ENCODE measurements at regions not wholly inside any gene's neighbourhood (a gene's known extent, or its start where the extent isn't known, plus 50 kb on each side); places are given as distances from the start of the nearest gene placed in this dataset.

DNA sequence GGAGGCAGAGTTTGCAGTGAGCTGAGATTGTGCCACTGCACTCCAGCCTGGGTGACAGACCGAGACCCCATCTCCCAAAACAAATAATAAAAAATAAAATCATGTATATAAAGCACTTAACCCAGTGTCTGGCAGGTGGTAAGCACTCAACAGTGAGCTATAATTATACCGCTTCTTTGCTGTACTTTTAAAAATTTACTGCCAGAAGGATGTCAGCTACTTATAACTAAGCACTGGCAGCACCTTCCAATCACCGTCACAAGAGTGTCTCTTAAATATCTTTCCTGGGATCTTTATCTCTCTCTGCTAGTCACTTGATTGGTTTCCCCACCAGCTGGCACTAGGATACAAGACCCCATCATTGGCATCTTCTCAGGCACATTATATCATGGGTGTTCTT lies 53.9 kb upstream of the DAPP1 start:
- TF ChIP-seq CTCF (IDR thresholded peaks at IDR 0.05) (no peak), EZH2phosphoT487 (IDR thresholded peaks at IDR 0.05) (no peak), EZH2 (IDR thresholded peaks at IDR 0.05) (no peak)

Measured in neural progenitor cell (in vitro differentiated cells).